Transverse colon (tissue), 3 donors: ENCODE measurements at regions not wholly inside any gene's neighbourhood (a gene's known extent, or its start where the extent isn't known, plus 50 kb on each side); places are given as distances from the start of the nearest gene placed in this dataset.

Experiments
- POLR2A ChIP-seq: fragments of 450-650 bp; IDR thresholded peaks from one replicate; pipeline ENCODE4 v1.6.1; 2016; ENCODE audit warnings: antibody characterized with exemption, mild to moderate bottlenecking, moderate library complexity
- POLR2AphosphoS5 ChIP-seq, 3 donors: sonication (generic); formaldehyde crosslinking; IDR thresholded peaks; one replicate each; pipeline ENCODE4 v1.6.1; 2016; ENCODE audit warnings: antibody characterized with exemption in 3 of 3

DNA sequence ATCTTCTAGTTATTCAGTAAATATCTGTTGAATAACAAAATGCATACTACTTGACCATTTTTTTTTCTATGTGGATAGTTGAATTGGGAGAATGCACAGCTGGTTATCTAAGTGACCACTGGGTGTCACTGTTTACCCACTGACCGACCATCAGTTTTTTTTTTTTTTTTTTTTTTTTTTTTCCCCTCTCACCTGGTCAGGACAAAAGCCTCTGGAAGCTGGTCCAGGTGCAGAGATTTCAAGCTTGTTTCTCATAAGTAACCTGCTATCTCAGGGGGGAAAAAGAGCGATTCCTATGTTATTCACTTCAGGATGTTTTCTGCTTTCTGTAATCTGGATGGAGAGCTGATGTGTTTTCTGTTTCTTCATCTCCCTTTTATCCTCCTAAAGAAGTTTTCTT lies 256.0 kb downstream of the DCDC2C start:
- TF ChIP-seq POLR2A = no peak
- TF ChIP-seq POLR2AphosphoS5 (IDR thresholded peaks at IDR 0.05) = no peak
